GM12891 (cell line): ENCODE measurements at regions not wholly inside any gene's neighbourhood (a gene's known extent, or its start where the extent isn't known, plus 50 kb on each side); places are given as distances from the start of the nearest gene placed in this dataset.

Experiments used
- PAX5 ChIP-seq: IDR thresholded peaks from 2 replicates; pipeline ENCODE4 v1.6.1; 2011; ENCODE audit warnings: low read length, moderate library complexity, mild to moderate bottlenecking; ENCODE audit not compliant: insufficient read depth, severe bottlenecking
- POLR2A ChIP-seq: IDR thresholded peaks from 2 replicates; pipeline ENCODE4 v1.6.1; 2011; ENCODE audit warnings: low read depth, low read length, control low read depth
- POLR2AphosphoS5 ChIP-seq: IDR thresholded peaks from 2 replicates; pipeline ENCODE4 v1.6.1; 2011; ENCODE audit warnings: low read depth, low read length, control low read depth
- TAF1 ChIP-seq: IDR thresholded peaks from 2 replicates; pipeline ENCODE4 v1.6.1; 2011; ENCODE audit warnings: low read depth, low read length, control low read depth

- TF ChIP-seq TAF1 (no peak), POLR2A (no peak), POLR2AphosphoS5 (no peak), PAX5 (no peak)
Observed at GRCh38 chr10:6915307-6915706, 335.2 kb upstream of the PRKCQ start.
